GM13977 (cell line): ENCODE measurements at regions not wholly inside any gene's neighbourhood (a gene's known extent, or its start where the extent isn't known, plus 50 kb on each side); places are given as distances from the start of the nearest gene placed in this dataset.

Experiments
- DNase-seq: peaks from one replicate; pipeline ENCODE4 v3.0.0; 2012; ENCODE audit warnings: low spot score
- in situ Hi-C: fragments of 300-500 bp; cut with MboI; formaldehyde crosslinking; loops from one replicate; pipeline ENCODE4 v1.12.0; 2022; ENCODE audit warnings: low sequenced_read_pairs, low pct_unique_long_range_greater_than_20kb, mixed read lengths, inconsistent platforms; ENCODE audit not compliant: unreplicated experiment
- TF ChIP-seq, protein P1 (sequence below): IDR thresholded peaks from 2 replicates; pipeline ENCODE4 v1.5.1; 2012; ENCODE audit warnings: mild to moderate bottlenecking, control low read depth; ENCODE audit not compliant: insufficient read depth; ENCODE audit errors: extremely low read depth, missing control alignments

GRCh38 chr9:25542319-25542718, 135.9 kb downstream of the TUSC1 start:
- in situ Hi-C loops = no loop called here
- DNase-seq = no peak
- TF ChIP-seq, protein P1, sequence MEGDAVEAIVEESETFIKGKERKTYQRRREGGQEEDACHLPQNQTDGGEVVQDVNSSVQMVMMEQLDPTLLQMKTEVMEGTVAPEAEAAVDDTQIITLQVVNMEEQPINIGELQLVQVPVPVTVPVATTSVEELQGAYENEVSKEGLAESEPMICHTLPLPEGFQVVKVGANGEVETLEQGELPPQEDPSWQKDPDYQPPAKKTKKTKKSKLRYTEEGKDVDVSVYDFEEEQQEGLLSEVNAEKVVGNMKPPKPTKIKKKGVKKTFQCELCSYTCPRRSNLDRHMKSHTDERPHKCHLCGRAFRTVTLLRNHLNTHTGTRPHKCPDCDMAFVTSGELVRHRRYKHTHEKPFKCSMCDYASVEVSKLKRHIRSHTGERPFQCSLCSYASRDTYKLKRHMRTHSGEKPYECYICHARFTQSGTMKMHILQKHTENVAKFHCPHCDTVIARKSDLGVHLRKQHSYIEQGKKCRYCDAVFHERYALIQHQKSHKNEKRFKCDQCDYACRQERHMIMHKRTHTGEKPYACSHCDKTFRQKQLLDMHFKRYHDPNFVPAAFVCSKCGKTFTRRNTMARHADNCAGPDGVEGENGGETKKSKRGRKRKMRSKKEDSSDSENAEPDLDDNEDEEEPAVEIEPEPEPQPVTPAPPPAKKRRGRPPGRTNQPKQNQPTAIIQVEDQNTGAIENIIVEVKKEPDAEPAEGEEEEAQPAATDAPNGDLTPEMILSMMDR = no peak

GRCh38 chr9:25537808-25538207, 140.4 kb downstream of the TUSC1 start:
- TF ChIP-seq, protein P1 = no peak
- in situ Hi-C loops = no loop called here
- no peak for DNase-seq

- no peak for DNase-seq
- TF ChIP-seq, protein P1 = no peak
- in situ Hi-C loops = no loop called here
Measured at GRCh38 chr9:25519286-25519685, 159.0 kb downstream of the TUSC1 start.

DNA sequence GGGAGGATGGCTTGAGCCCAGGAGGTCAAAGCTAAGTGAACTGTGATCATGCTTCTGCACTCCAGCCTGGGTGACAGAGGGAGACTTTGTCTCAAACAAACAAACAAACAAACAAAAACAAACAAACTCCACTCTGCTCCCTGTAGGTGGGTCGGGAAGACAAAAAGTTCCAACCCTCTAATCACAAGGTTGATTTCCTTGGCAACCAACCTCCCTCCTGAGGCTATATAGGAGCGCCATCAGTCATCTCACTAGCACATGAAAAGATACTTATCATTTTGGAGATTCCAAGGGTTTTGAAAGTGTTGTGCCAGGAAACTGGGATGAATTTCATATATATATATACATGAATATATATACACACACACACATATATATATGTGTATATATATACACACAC, 160.5 kb downstream of the TUSC1 start:
- DNase-seq = no peak
- TF ChIP-seq, protein P1 = no peak
- in situ Hi-C loops = no loop called here

DNA sequence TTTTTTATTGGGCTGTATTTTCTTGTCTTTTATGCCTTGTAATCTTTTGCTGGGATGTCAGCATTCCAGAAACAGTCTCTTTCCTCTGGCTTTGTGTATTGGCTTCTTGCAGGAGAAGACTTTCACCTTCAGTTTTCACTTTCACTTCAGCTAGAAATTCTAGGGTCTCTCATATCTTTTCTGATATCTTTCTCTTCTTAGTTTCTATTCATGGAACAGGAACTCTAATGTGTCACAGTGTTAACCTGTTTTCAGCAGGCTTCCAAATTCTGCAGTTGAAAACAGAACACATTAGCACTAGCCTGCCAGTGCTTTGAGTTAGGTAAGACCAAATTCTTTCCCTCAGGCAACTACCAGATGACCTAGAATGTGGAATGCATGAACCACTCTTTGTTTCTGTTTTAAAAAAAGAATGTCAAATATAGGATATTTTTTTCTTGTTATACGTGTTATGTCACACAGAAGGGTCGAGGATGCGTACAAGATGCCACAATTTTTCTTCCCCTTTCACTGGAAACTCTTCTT, 164.7 kb downstream of the TUSC1 start:
- in situ Hi-C loops = no loop called here
- TF ChIP-seq, protein P1 = no peak
- no peak for DNase-seq

- in situ Hi-C loops = no loop called here
- DNase-seq = no peak
- TF ChIP-seq, protein P1 = no peak
Measured at GRCh38 chr9:25505644-25506043, 172.6 kb downstream of the TUSC1 start.

GRCh38 chr9:25481372-25481771, 196.9 kb downstream of the TUSC1 start:
- TF ChIP-seq, protein P1 = no peak
- no peak for DNase-seq
- in situ Hi-C loops = no loop called here
